IMR-90 (cell line): ENCODE measurements at regions not wholly inside any gene's neighbourhood (a gene's known extent, or its start where the extent isn't known, plus 50 kb on each side); places are given as distances from the start of the nearest gene placed in this dataset.
"Not testable (repeated sequence)": the region's sequence is repeated elsewhere in the genome, so short reads cannot be mapped to it uniquely, and the experiment has no call there.

Source experiments
- ATAC-seq: fragments of 200-7000 bp; cut with Tn5 transposase; 2 replicates; pipeline ENCODE4 v1.9.1; 2020; ENCODE audit warnings: low read depth, mild to moderate bottlenecking, moderate library complexity
- BruUV-seq: library from RNA; stranded (reverse); fragments of 400-500 nt; replicated peaks from 2 replicates; lab custom pipeline; 2021; lab: Mats Ljungman, UMichigan
- CTCF ChIA-PET: fragments of 300-600 bp; formaldehyde crosslinking; extraction: SDS; loops from one replicate; lab custom pipeline; 2021; ENCODE audit warnings: antibody characterized with exemption; lab: Yijun Ruan, JAX
- POLR2A ChIA-PET: fragments of 300-600 bp; sonication (Branson Sonifier 250); formaldehyde crosslinking; loops from one replicate; lab custom pipeline; 2022; ENCODE audit warnings: antibody characterized with exemption; ENCODE audit not compliant: unreplicated experiment; lab: Charles Lee
- DNase-seq: peaks from one replicate; pipeline ENCODE4 v3.0.0; 2013
- H2AFZ ChIP-seq: replicated peaks from 2 replicates; pipeline ENCODE3; 2013; ENCODE audit warnings: low read length, mild to moderate bottlenecking; ENCODE audit not compliant: poor library complexity
- H2AK5ac ChIP-seq: 2 replicates; pipeline ENCODE4 v1.6.1; 2013; ENCODE audit warnings: low read depth, low read length, inconsistent platforms
- H2AK9ac ChIP-seq: replicated peaks from 2 replicates; pipeline ENCODE3; 2013; ENCODE audit warnings: mild to moderate bottlenecking, low read depth, low read length, moderate library complexity; ENCODE audit not compliant: poor library complexity
- H2BK120ac ChIP-seq: 2 replicates; pipeline ENCODE4 v1.6.1; 2013; ENCODE audit warnings: low read depth, low read length, inconsistent platforms
- H2BK15ac ChIP-seq: 3 replicates; pipeline ENCODE4 v1.6.1; 2013; ENCODE audit warnings: low read depth, low read length, inconsistent platforms
- H2BK20ac ChIP-seq: 2 replicates; pipeline ENCODE4 v1.6.1; 2013; ENCODE audit warnings: low read depth, mild to moderate bottlenecking, inconsistent platforms, low read length, moderate library complexity
- H2BK5ac ChIP-seq: 2 replicates; pipeline ENCODE4 v1.6.1; 2013; ENCODE audit warnings: mild to moderate bottlenecking, low read depth, low read length, inconsistent platforms; ENCODE audit not compliant: poor library complexity, severe bottlenecking
- H3K14ac ChIP-seq: replicated peaks from 2 replicates; pipeline ENCODE4 v1.6.1; 2013; ENCODE audit warnings: low read depth, low read length, inconsistent platforms
- H3K18ac ChIP-seq: 2 replicates; pipeline ENCODE4 v1.6.1; 2013; ENCODE audit warnings: low read depth, low read length, control low read depth
- H3K23ac ChIP-seq: 2 replicates; pipeline ENCODE4 v1.6.1; 2013; ENCODE audit warnings: low read depth, low read length, inconsistent platforms
- H3K27ac ChIP-seq: 2 replicates; pipeline ENCODE4 v1.5.1; 2013; ENCODE audit warnings: mild to moderate bottlenecking, control low read depth, low read length; ENCODE audit not compliant: insufficient read depth
- H3K27me3 ChIP-seq: 2 replicates; pipeline ENCODE4 v1.6.1; 2013; ENCODE audit warnings: low read length; ENCODE audit not compliant: control insufficient read depth, insufficient read depth
- H3K36me3 ChIP-seq: 2 replicates; pipeline ENCODE4 v1.6.1; 2013; ENCODE audit warnings: low read length, mixed read lengths; ENCODE audit not compliant: control insufficient read depth, insufficient read depth
- H3K4ac ChIP-seq: 2 replicates; pipeline ENCODE4 v1.6.1; 2013; ENCODE audit warnings: low read depth, low read length, inconsistent platforms
- H3K4me1 ChIP-seq: 2 replicates; pipeline ENCODE4 v1.6.1; 2013; ENCODE audit warnings: low read length, mixed read lengths; ENCODE audit not compliant: control insufficient read depth, insufficient read depth
- H3K4me2 ChIP-seq: 2 replicates; pipeline ENCODE4 v1.6.1; 2013; ENCODE audit warnings: low read depth, mild to moderate bottlenecking, control low read depth, low read length, moderate library complexity
- H3K4me3 ChIP-seq: 2 replicates; pipeline ENCODE4 v1.5.1; 2013; ENCODE audit warnings: low read depth, mild to moderate bottlenecking, control low read depth, low read length, moderate library complexity; ENCODE audit not compliant: insufficient read depth
- H3K56ac ChIP-seq: 2 replicates; pipeline ENCODE4 v1.6.1; 2013; ENCODE audit warnings: low read length, inconsistent platforms; ENCODE audit not compliant: insufficient read depth; ENCODE audit errors: extremely low read depth
- H3K79me1 ChIP-seq, 2 experiments: 2 replicates each; pipeline ENCODE4 v1.6.1; 2013; ENCODE audit warnings: low read length in 2 of 2, inconsistent platforms in 1 of 2, low read depth in 1 of 2
- H3K9ac ChIP-seq: 2 replicates; pipeline ENCODE4 v1.6.1; 2013; ENCODE audit warnings: low read depth, low read length, control low read depth
- H3K9me1 ChIP-seq: 2 replicates; pipeline ENCODE4 v1.6.1; 2013; ENCODE audit warnings: low read length, inconsistent platforms; ENCODE audit not compliant: insufficient read depth
- H3K9me3 ChIP-seq: 2 replicates; pipeline ENCODE4 v1.6.1; 2013; ENCODE audit warnings: low read length; ENCODE audit not compliant: control insufficient read depth, insufficient read depth
- H4K20me1 ChIP-seq: 2 replicates; pipeline ENCODE4 v1.6.1; 2013; ENCODE audit warnings: low read length, inconsistent platforms; ENCODE audit not compliant: insufficient read depth
- H4K5ac ChIP-seq: 2 replicates; pipeline ENCODE4 v1.6.1; 2013; ENCODE audit warnings: mild to moderate bottlenecking, low read depth, low read length, control low read depth
- H4K8ac ChIP-seq, 2 experiments: 2 replicates each; pipeline ENCODE4 v1.6.1; 2013; ENCODE audit warnings: low read depth in 2 of 2, low read length in 2 of 2, control low read depth in 1 of 2, inconsistent platforms in 1 of 2
- H4K91ac ChIP-seq: 2 replicates; pipeline ENCODE4 v1.6.1; 2013; ENCODE audit warnings: low read depth, low read length, inconsistent platforms; ENCODE audit not compliant: insufficient read depth
- WGBS, 2 experiments: methylation state at CpG; one replicate each; pipeline versions ENCODE4 v1.1.5 to v1.1.7; 2013; ENCODE audit warnings: missing lambda C conversion rate in 2 of 2; ENCODE audit not compliant: insufficient read length in 1 of 2; ENCODE audit errors: extremely low coverage in 2 of 2; 5-methylcytosine and 5-hydroxymethylcytosine counted together
- dilution Hi-C: fragments of 300-500 bp; cut with HindIII; formaldehyde crosslinking; loops from one replicate; pipeline ENCODE4 v1.14.3; 2018; ENCODE audit warnings: low sequenced_read_pairs; ENCODE audit not compliant: unreplicated experiment
- in situ Hi-C: fragments of 300-500 bp; cut with MboI; formaldehyde crosslinking; loops from 3 replicates; pipeline ENCODE4 v1.14.3; 2019; ENCODE audit warnings: low sequenced_read_pairs, inconsistent platforms, mixed read lengths
- intact Hi-C: fragments of 100-400 bp; cut with micrococcal nuclease; formaldehyde crosslinking; loops from 2 replicates; pipeline ENCODE4 v1.10.0; 2022

GRCh38 chr4:175093055-175093454 lies 174.9 kb downstream of the ADAM29 start:
- H3K79me1 ChIP-seq, H3K4me2 ChIP-seq, H2BK20ac ChIP-seq, H2BK5ac ChIP-seq, POLR2A ChIA-PET, H3K23ac ChIP-seq, ATAC-seq, BruUV-seq, H3K4me3 ChIP-seq, H3K4me1 ChIP-seq, H3K27ac ChIP-seq, H3K36me3 ChIP-seq, H2BK120ac ChIP-seq, dilution Hi-C loops, H2AK9ac ChIP-seq, H3K18ac ChIP-seq, H4K5ac ChIP-seq, CTCF ChIA-PET, H3K9ac ChIP-seq, H4K20me1 ChIP-seq, H3K9me1 ChIP-seq, H2BK15ac ChIP-seq, H2AFZ ChIP-seq, in situ Hi-C loops, H2AK5ac ChIP-seq, H4K91ac ChIP-seq, H3K27me3 ChIP-seq, H4K8ac ChIP-seq, H3K56ac ChIP-seq, DNase-seq, H3K4ac ChIP-seq, H3K14ac ChIP-seq, intact Hi-C loops: not testable (repeated sequence)
- peaks cover 22% of the 10 kb centered on the region for H3K9me3 ChIP-seq
- WGBS, 2 experiments: no CpG with 5 or more reads among the region's 9 CpGs
